Breast epithelium (tissue), 3 donors: ENCODE measurements at regions not wholly inside any gene's neighbourhood (a gene's known extent, or its start where the extent isn't known, plus 50 kb on each side); places are given as distances from the start of the nearest gene placed in this dataset.

Experiments used
- POLR2A ChIP-seq: fragments of 450-650 bp; IDR thresholded peaks from one replicate; pipeline ENCODE4 v1.6.1; 2016; ENCODE audit warnings: antibody characterized with exemption, mild to moderate bottlenecking, moderate library complexity
- TF ChIP-seq, protein P1 (sequence below), 3 donors: fragments of 450-650 bp; IDR thresholded peaks; one replicate each; pipeline ENCODE4 v1.5.1; 2016 to 2017; ENCODE audit warnings: antibody characterized with exemption in 3 of 3, mild to moderate bottlenecking in 3 of 3, moderate library complexity in 3 of 3

GRCh38 chr2:224217233-224217961 is 178.3 kb upstream of the SERPINE2 start:
- no peak for TF ChIP-seq POLR2A
- TF ChIP-seq, protein P1, sequence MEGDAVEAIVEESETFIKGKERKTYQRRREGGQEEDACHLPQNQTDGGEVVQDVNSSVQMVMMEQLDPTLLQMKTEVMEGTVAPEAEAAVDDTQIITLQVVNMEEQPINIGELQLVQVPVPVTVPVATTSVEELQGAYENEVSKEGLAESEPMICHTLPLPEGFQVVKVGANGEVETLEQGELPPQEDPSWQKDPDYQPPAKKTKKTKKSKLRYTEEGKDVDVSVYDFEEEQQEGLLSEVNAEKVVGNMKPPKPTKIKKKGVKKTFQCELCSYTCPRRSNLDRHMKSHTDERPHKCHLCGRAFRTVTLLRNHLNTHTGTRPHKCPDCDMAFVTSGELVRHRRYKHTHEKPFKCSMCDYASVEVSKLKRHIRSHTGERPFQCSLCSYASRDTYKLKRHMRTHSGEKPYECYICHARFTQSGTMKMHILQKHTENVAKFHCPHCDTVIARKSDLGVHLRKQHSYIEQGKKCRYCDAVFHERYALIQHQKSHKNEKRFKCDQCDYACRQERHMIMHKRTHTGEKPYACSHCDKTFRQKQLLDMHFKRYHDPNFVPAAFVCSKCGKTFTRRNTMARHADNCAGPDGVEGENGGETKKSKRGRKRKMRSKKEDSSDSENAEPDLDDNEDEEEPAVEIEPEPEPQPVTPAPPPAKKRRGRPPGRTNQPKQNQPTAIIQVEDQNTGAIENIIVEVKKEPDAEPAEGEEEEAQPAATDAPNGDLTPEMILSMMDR (IDR thresholded peaks at IDR 0.05): no peak
